HFFc6 (cell line): ENCODE measurements at regions not wholly inside any gene's neighbourhood (a gene's known extent, or its start where the extent isn't known, plus 50 kb on each side); places are given as distances from the start of the nearest gene placed in this dataset.

Source experiments
- DNase-seq: peaks from one replicate; pipeline ENCODE4 v3.0.0-alpha.2; 2018
- H3K27ac Mint-ChIP-seq: 2 replicates; pipeline ENCODE4 v1.8.0; 2020; ENCODE audit warnings: mild to moderate bottlenecking, mixed read lengths
- H3K27me3 Mint-ChIP-seq: 2 replicates; pipeline ENCODE4 v1.8.0; 2021; ENCODE audit warnings: mild to moderate bottlenecking, moderate library complexity, mixed read lengths; ENCODE audit not compliant: insufficient read depth
- H3K36me3 Mint-ChIP-seq: 2 replicates; pipeline ENCODE4 v1.8.0; 2021; ENCODE audit warnings: low read depth, mixed read lengths
- H3K4me1 Mint-ChIP-seq: 2 replicates; pipeline ENCODE4 v1.8.0; 2020; ENCODE audit warnings: low read depth, mixed read lengths
- H3K4me3 Mint-ChIP-seq: 2 replicates; pipeline ENCODE4 v1.8.0; 2020; ENCODE audit warnings: mild to moderate bottlenecking, moderate library complexity, mixed read lengths
- H3K9me3 Mint-ChIP-seq: 2 replicates; pipeline ENCODE4 v1.8.0; 2020; ENCODE audit warnings: mild to moderate bottlenecking, mixed read lengths
- TF ChIP-seq, protein P1 (sequence below): fragments of 200-600 bp; sonication (generic); IDR thresholded peaks from 2 replicates; pipeline ENCODE4 v1.5.0; 2021; ENCODE audit warnings: antibody characterized with exemption, mild to moderate bottlenecking

DNA sequence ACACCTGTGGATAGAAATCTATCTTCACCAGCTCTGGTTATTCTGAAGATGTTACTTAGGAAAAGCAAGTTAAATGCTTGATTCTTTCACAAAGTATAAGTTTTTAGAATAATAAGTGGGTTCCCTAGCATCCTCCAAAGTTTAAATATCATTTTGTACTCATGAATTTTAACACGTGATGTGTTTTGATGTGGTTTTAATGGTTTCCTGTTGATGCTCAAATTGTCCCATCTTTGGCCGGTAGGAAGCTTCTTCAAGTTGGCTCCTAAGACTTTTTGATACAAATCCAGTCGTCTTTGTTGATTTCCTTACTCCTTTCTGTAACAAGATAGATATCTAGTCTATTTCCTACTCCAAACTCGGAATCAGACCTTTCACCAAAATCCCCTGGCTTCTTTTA is 94.5 kb upstream of the STXBP5 start:
- Mint-ChIP-seq H3K27ac (no peak overlapping the region), H3K9me3 (no peaks in the 10 kb centered on the region), H3K4me3 (no peak overlapping the region), H3K27me3 (no peaks in the 10 kb centered on the region), H3K4me1 (peaks cover 27% of the 10 kb centered on the region), H3K36me3 (no peaks in the 10 kb centered on the region)
- no peak for DNase-seq
- TF ChIP-seq, protein P1, sequence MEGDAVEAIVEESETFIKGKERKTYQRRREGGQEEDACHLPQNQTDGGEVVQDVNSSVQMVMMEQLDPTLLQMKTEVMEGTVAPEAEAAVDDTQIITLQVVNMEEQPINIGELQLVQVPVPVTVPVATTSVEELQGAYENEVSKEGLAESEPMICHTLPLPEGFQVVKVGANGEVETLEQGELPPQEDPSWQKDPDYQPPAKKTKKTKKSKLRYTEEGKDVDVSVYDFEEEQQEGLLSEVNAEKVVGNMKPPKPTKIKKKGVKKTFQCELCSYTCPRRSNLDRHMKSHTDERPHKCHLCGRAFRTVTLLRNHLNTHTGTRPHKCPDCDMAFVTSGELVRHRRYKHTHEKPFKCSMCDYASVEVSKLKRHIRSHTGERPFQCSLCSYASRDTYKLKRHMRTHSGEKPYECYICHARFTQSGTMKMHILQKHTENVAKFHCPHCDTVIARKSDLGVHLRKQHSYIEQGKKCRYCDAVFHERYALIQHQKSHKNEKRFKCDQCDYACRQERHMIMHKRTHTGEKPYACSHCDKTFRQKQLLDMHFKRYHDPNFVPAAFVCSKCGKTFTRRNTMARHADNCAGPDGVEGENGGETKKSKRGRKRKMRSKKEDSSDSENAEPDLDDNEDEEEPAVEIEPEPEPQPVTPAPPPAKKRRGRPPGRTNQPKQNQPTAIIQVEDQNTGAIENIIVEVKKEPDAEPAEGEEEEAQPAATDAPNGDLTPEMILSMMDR: no peak

DNA sequence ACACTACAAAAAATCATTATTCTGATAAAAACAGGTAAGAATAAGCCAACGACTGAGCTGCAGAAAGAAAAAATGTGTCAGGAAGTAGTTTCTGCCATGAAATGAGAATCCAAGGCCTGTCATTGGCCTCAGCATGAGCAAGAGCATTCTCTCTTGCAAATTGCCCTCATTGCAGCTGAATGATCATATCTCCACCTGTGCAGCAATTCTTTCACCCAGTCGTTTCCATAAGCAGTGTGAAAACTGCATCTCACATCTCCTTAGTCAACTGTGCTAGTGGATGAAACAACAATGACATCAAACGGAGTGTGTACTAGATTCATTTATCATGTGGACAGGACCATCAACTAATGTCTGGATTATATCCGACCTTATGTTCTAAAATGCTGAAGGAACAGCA is 88.2 kb upstream of the STXBP5 start:
- H3K4me1 Mint-ChIP-seq: peaks cover 14% of the 10 kb centered on the region; the same call in 1 of the 2 replicates
- no peaks in the 10 kb centered on the region for H3K27me3 Mint-ChIP-seq
- TF ChIP-seq, protein P1: no peak
- no peak for DNase-seq
- H3K9me3 Mint-ChIP-seq: no peaks in the 10 kb centered on the region
- H3K36me3 Mint-ChIP-seq: no peaks in the 10 kb centered on the region
- no peak overlapping the region for H3K4me3 Mint-ChIP-seq
- no peak overlapping the region for H3K27ac Mint-ChIP-seq

DNA sequence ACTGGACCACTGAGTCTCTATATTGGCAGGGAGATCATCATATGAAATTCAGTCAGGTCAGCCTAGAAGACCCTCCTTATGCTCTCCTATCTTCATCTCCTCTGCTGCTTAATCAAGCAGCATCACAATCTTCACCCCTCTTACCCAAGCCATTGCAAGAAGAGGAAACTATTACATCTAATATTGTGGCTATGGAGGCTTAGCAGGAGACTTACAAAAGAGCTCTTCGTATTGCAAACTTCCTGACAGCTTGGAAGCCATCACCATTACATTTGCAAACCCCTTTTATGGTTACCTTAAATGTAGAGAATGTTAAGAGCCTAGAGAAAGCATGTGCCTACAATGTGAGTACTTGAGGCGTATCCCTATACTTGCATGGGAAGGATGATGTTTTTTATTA is 87.2 kb upstream of the STXBP5 start:
- H3K4me3 Mint-ChIP-seq: peak overlapping the region; percentile 56; the same call in 1 of the 2 replicates
- no peak for DNase-seq
- peaks cover 1% of the 10 kb centered on the region; the same call in 1 of the 2 replicates for H3K27me3 Mint-ChIP-seq
- peaks cover 14% of the 10 kb centered on the region; the same call in 1 of the 2 replicates for H3K4me1 Mint-ChIP-seq
- H3K27ac Mint-ChIP-seq: no peak overlapping the region; the same call in 1 of the 2 replicates
- no peaks in the 10 kb centered on the region for H3K9me3 Mint-ChIP-seq
- no peaks in the 10 kb centered on the region for H3K36me3 Mint-ChIP-seq
- TF ChIP-seq, protein P1: no peak

DNA sequence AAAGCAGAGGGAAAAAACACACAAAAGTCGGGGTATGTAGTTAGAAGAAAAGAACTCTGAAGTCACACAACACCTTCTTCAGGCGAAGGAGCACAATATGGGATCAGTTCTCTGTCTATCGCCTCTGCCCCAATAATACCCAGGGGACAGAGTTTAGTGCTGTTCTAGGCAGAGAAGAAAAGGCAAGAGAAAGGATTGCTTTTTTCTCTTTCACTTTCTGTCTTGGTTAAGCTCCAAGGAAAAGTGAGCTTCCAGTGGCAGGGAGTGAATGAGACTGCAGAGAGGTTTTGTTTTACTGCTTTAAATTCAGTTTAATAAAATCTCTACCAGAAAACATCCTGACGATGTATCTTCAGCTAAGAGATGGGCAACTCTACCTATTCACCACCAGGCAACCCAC is 86.6 kb upstream of the STXBP5 start:
- TF ChIP-seq, protein P1: no peak
- Mint-ChIP-seq H3K27ac (no peak overlapping the region; the same call in 1 of the 2 replicates), H3K9me3 (no peaks in the 10 kb centered on the region), H3K27me3 (peaks cover 1% of the 10 kb centered on the region; the same call in 1 of the 2 replicates), H3K36me3 (no peaks in the 10 kb centered on the region), H3K4me1 (peaks cover 14% of the 10 kb centered on the region; the same call in 1 of the 2 replicates), H3K4me3 (peak overlapping the region; percentile 56)
- no peak for DNase-seq

DNA sequence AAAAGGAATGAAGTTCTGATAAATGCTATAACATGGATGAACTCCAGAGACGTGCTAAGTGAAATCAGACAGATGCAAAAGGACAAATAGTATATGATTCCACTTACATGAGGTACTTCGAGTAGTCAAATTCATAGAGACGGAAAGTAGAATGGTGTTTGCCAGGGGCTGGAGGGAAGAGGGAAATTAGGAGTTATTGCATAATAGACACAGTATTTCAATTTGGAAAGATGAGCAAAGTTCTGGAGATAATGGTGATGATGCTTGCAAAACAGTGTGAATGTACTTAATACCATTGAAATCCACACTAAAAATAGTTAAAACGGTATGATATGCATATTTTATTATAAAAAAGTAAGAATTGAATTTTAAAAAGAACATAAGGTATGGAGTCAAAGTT is 84.9 kb upstream of the STXBP5 start:
- Mint-ChIP-seq H3K36me3 (no peaks in the 10 kb centered on the region), H3K9me3 (no peaks in the 10 kb centered on the region), H3K27ac (no peak overlapping the region), H3K27me3 (peaks cover 1% of the 10 kb centered on the region; the same call in 1 of the 2 replicates), H3K4me1 (peaks cover 10% of the 10 kb centered on the region; the same call in 1 of the 2 replicates), H3K4me3 (no peak overlapping the region)
- no peak for DNase-seq
- TF ChIP-seq, protein P1: no peak

DNA sequence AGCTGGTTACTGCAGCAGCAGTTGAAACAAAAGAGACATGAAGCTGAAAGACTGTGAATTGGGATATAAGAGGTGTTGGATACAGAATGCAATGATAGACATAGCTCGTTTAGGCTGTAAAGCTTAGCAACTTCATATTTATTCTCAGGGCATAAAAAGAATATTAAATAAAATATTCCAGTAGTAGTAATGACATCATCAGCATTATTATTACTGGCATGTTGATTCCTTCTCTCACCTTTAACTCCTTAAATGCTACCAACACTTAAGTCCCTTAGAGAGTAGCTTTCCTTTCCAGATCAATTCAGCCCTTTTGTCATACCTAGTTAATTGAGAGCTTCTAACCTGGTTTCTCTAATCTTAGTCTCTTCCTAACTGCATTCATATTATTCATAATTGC is 81.4 kb upstream of the STXBP5 start:
- Mint-ChIP-seq H3K36me3 (no peaks in the 10 kb centered on the region), H3K4me1 (peaks cover 14% of the 10 kb centered on the region), H3K27ac (no peak overlapping the region), H3K27me3 (peaks cover 1% of the 10 kb centered on the region; the same call in 1 of the 2 replicates), H3K9me3 (no peaks in the 10 kb centered on the region), H3K4me3 (no peak overlapping the region)
- TF ChIP-seq, protein P1: no peak
- no peak for DNase-seq
